ENCODE measurements at regions not wholly inside any gene's neighbourhood (a gene's known extent, or its start where the extent isn't known, plus 50 kb on each side); places are given as distances from the start of the nearest gene placed in this dataset.
"Not testable (repeated sequence)": the region's sequence is repeated elsewhere in the genome, so short reads cannot be mapped to it uniquely, and the experiment has no call there.

- peak; percentile 15 for DNase-seq (ENCODE audit: low spot score)
Measured at GRCh38 chr10:63003816-63004453, 129.2 kb upstream of the NRBF2 start.

GRCh38 chr10:62996925-62997324, 136.2 kb upstream of the NRBF2 start:
- no peak for DNase-seq (ENCODE audit: low spot score)

DNA sequence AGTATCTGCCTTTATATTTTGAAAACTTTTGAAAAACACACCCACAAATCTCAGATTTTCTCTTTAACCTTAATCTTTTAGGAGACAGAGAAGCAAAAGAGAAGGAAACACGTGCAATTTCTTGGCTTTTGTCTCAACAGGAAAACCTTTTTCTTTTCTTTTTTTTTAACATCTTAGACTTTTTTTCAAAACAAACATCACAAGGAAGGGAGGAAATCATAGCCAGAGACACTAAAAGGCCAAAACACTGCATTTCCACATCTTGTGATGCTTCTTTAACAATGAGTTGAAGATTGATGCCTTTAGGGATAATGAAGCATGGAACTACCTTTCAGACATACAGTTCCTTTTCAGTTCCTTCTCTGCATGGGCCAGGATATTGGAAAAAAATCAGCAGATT, 136.6 kb upstream of the NRBF2 start:
- no peak for DNase-seq (ENCODE audit: low spot score)

DNA sequence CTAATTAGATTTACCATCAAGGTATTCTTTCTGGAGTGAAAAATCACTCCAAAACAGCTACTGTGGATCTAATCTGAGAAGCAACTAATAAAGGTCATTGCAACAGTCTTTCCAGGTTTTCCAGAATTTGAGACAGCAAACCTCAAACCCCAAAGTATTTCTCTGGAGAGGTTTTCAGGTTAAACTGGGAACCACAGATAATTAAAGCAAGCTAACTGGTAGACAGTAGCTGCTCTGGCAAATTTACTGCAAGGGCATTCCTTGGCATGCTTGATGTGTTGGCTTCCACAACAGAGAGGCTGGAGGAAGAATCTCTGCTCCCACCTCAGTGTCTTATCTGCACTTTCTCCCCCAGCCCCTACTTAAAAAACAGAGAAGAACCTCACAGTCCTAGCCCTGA, 140.0 kb upstream of the NRBF2 start:
- no peak for DNase-seq (ENCODE audit: low spot score)

- no peak for DNase-seq (ENCODE audit: low spot score)
Measured at GRCh38 chr10:62992145-62992721, 140.9 kb upstream of the NRBF2 start.

- DNase-seq (ENCODE audit: low spot score), result peak; percentile 17
Measured at GRCh38 chr10:62990126-62990525, 143.0 kb upstream of the NRBF2 start.

DNA sequence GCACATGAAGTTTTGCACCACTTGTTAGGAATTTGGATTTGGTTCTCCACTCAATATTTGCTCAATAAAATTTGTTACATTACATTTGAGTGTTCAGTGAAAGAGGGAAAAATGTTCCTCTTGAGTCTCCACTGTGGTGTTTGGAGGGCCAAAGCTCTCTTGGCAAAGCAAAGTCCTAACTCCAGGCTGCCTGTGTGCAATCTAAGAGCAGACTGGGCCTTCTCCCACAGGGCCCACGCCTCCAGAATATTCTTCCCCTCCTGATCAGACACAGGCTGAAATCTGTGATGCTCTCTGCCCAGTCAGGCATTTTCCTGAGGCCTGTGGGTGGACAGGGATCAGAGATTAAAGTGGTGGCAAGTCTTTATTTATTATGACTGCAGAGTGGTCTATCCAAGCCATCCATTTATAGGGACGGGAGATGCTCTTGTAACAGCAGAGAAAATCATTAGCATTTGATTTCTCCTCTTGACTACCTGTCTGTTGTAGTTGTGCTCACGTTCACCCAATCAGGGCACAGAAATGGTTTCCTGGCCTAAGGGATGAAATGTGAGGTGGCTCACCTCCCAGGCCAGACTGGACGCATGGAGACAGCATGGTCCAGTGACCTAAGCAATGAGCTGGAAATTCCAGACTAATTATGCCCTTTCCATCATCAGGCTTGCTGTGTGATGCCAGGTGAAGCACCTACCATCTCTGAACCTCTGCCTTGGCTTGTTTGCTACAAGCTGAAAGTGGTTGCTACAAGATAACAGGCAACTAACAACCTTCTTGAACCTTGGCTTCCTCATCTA, 147.1 kb upstream of the NRBF2 start:
- DNase-seq (ENCODE audit: low spot score), result no peak

- DNase-seq (ENCODE audit: low spot score), result no peak
Measured at GRCh38 chr10:62981096-62981495, 152.0 kb upstream of the NRBF2 start.

GRCh38 chr10:62980687-62981086, 152.4 kb upstream of the NRBF2 start:
- DNase-seq (ENCODE audit: low spot score), result no peak

- no peak for DNase-seq (ENCODE audit: low spot score)
Measured at GRCh38 chr10:62979921-62980320, 153.2 kb upstream of the NRBF2 start.

DNA sequence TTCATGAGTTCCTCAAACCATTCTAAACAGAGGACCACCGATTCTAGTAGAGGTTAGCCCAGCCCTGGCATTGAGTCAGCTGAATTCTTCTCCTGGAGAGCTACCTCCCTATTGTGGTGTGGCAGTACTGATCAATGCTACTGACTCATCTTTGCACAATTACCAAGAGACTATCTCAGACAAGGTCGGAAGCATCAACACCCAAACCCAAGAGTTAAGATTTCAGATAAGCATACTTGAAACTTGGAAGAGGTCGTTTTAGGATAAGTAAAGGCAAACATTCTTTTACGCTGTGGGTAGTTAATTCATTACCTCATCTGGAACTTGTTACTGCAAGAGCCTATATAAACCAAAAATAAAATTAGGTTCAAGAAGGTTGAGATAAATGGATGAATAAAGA, 154.6 kb upstream of the NRBF2 start:
- no peak for DNase-seq (ENCODE audit: low spot score)

- DNase-seq (ENCODE audit: low spot score), result not testable (repeated sequence)
Measured at GRCh38 chr10:62974795-62975194, 158.3 kb upstream of the NRBF2 start.

- DNase-seq (ENCODE audit: low spot score), result peak; percentile 48
Measured at GRCh38 chr10:62972103-62972502, 155.9 kb upstream of the EGR2 start.

- no peak for DNase-seq (ENCODE audit: low spot score)
Measured at GRCh38 chr10:62964026-62964425, 147.9 kb upstream of the EGR2 start.

DNA sequence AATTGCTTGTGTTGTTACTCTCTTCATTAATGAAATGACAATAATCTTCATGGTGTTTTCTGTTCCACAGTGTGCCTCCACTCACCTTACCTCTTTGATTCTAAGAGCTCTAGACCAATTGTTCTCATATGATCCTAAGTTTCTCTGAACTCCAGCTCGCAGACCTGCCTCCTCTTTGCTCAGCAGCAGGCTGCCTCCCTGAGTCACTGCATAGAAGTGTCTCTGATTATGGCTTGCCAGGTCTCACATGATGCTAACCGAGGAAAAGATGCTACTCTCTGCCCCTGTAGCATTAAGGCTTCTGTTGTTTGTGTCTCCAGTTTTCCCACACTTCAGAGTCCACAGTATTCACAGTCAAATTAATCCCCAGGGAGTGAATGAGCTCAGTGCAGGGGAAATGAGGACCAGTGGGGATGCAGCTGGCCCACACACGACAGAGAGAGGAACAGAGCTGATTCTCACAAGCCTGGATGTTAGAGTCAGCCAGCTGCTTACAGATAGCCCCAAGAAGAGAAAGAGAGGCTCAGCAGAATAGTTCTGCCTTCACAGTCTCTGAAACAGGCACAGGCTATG, 145.9 kb upstream of the EGR2 start:
- peak; percentile 24 for DNase-seq (ENCODE audit: low spot score)

DNA sequence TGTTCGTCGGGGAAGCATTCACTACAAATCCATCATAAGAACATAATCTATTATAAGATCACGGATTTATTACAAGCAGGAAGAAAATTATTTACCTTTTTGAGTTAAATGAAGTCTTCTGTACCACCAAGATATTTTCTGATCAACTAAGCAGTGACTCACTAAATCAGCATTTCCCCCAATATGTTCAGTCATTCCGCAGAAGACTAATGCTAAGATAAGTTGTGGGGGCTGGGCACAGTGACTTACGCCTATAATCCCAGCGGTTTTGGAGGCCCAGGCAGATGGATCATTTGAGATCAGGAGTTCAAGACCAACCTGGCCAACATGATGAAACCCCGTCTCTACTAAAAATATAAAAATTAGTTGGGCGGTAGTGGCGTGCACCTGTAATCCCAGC, 144.2 kb upstream of the EGR2 start:
- no peak for DNase-seq (ENCODE audit: low spot score)

- no peak for DNase-seq (ENCODE audit: low spot score)
Measured at GRCh38 chr10:62959553-62959952, 143.4 kb upstream of the EGR2 start.

DNA sequence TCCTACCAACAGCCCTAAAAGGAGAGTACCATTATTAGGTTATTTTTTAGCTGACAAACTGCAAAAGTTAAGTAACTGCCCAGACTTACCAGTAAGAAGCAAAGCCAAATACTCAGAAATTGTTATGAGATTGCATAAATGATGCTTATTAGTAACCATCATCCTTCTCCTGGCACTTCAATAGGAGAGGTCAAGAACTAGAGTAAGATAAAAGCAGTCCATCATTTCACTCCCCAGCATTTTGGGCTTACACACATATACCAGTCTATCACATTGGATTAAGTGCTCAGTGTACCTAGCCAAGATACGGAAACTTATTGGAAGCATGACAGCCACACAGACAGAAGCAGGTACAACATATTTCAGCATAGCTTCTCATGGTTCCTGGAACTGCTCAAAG, 142.8 kb upstream of the EGR2 start:
- DNase-seq (ENCODE audit: low spot score), result no peak

GRCh38 chr10:62946278-62946677, 130.1 kb upstream of the EGR2 start:
- DNase-seq (ENCODE audit: low spot score), result no peak

DNA sequence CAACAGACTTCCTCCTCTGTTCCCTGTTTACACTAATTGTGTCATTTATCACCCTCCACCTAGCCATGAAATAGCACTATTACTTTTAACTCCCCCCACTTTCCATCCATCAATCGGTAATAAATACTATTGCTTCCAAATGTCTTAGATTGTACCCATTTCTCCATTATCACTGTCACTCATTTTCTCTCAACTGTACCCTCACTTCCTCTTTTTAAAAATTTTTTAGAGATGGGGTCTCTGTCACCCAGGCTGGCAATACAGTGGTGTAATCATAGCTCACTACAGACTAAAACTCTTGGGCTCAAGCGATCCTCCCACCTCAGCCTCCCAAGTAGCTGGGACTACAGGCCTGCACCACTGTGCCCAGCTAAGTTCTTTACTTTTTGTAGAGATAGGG, 123.5 kb upstream of the EGR2 start:
- DNase-seq (ENCODE audit: low spot score), result no peak

- DNase-seq (ENCODE audit: low spot score), result no peak
Measured at GRCh38 chr10:62938672-62939071, 122.5 kb upstream of the EGR2 start.

GRCh38 chr10:62937674-62938073, 121.5 kb upstream of the EGR2 start:
- DNase-seq (ENCODE audit: low spot score), result no peak

- no peak for DNase-seq (ENCODE audit: low spot score)
Measured at GRCh38 chr10:62935022-62935421, 118.9 kb upstream of the EGR2 start.

All from AG08395 (cell line).